NCI-H146 treated with DMSO at 0.1 percent for 48 hours (cell line): ENCODE measurements at regions not wholly inside any gene's neighbourhood (a gene's known extent, or its start where the extent isn't known, plus 50 kb on each side); places are given as distances from the start of the nearest gene placed in this dataset.

Source experiments
- DNase-seq: peaks from one replicate; lab custom pipeline; 2025; ENCODE audit not compliant: unreplicated experiment; lab: John Stamatoyannopoulos, UW

- peak; percentile 17 for DNase-seq
Measured at GRCh38 chr13:99911965-99912566, 59.5 kb downstream of the ZIC5 start.

GRCh38 chr13:99911069-99911964 is 60.2 kb downstream of the ZIC5 start:
- DNase-seq = no peak

- DNase-seq = peak; percentile 60
Measured at GRCh38 chr13:99909836-99910619, 61.5 kb downstream of the ZIC5 start.

GRCh38 chr13:99909097-99909835 is 62.3 kb downstream of the ZIC5 start:
- no peak for DNase-seq

DNA sequence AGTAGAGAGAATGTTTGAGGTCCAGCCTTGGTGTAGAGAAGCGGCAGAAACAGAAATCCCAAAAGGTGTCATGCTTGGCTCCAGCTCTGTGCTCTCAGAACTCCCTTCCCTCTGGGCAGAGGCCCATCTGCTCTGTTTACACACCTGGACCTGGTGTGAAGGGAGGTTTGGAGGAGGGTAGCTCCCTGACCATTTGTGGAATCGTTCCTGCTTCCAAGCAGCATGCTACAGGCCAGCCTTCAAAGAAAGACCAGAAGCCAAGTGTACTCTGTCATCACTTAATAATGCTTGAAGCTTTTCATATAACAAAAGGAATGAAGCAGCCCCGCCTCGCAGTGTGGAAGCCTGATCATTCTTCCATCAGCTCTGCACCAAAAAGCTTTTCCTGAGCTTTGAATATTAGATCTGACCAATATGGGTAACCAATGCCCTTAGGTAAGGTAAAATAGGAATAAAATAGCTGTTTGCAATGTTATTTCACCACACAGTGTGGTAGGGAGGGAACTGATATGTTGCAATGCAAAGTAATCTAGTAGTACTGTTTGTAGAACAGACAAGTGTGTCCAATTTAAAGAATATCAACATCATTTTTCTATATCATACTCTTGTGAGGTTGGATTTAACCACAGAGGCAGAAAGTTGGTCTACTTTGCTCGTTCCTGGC is 63.3 kb downstream of the ZIC5 start:
- DNase-seq = peak; percentile 97

GRCh38 chr13:99907627-99908026 is 63.9 kb downstream of the ZIC5 start:
- no peak for DNase-seq

DNA sequence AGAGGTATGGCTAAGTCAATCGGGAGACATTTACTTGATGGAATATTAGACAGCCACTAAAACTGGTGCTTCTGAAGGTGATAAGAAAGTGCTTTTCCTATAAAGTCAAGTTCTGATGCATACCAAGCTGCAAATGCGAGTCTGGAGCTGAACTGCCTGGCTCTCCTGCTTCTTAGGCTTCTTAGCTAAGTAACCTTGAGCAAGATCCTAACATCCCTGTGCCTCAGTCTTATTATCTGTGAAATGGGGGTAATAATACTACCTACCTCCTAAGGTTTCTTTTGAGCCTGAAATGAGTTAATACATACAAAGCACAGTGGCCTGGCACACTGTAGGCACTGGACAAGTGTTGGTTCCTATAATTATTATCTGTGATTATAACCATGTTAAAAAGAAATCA is 64.5 kb downstream of the ZIC5 start:
- DNase-seq = no peak

GRCh38 chr13:99905814-99906213 is 65.8 kb downstream of the ZIC5 start:
- no peak for DNase-seq

DNA sequence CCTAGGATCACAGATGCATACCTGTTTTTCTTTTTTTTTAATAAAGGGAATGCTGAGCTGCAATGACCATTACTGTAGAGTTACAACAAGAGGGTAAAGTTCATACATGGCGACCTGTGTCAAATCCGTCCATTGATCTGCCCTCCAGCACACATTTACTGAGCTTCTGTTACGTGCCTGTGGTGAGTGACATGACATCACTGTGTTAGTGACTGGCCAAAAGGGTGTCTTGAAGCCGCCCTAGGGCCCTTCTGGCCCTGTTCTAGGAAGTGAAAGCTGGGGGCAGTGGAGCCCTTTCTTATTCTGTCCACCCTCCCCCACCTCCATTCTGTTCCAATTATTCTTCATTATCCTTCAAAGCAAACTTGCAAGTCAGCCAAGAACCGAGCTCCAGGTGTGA is 66.3 kb downstream of the ZIC5 start:
- no peak for DNase-seq

DNA sequence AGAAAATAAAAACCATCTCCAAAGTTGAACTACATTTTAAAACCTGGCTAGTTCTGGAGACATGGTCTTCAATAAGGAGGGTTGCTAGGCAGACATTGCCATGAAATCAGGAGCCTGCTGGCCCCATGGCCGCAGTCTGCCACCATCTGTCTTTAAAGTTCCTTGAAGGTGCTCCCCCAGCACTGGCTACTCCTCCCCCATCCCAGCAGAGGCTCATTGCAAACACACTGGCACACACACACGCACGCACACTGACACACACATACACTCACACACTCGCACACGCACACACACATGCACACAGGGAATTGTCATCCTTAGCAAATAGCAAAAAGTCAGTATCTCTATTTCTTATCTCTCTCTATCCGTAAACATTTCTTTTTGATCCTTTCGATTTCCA is 68.4 kb downstream of the ZIC5 start:
- DNase-seq = no peak

GRCh38 chr13:99902657-99903056 is 68.9 kb downstream of the ZIC5 start:
- no peak for DNase-seq

DNA sequence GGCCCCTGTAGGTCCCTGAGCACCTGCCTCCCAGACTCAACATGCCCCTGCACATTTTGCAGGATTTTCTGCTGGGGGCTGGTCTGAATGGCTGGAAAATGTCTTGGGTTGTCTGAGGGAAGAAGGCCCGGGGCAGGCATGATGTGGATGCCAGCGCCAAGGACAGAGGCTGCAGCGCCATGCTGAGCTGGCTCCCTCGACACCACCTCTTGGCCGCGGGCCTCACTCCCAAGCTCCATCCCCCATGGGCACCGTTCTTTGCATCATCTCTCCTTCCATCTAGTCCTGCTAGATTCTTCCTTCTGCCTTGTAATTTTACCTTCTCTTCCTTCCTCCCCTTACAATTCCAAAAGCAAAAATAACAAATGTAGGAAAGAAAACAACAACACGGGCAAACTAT is 70.6 kb downstream of the ZIC5 start:
- no peak for DNase-seq

GRCh38 chr13:99898421-99898820 is 73.1 kb downstream of the ZIC5 start:
- DNase-seq = no peak

DNA sequence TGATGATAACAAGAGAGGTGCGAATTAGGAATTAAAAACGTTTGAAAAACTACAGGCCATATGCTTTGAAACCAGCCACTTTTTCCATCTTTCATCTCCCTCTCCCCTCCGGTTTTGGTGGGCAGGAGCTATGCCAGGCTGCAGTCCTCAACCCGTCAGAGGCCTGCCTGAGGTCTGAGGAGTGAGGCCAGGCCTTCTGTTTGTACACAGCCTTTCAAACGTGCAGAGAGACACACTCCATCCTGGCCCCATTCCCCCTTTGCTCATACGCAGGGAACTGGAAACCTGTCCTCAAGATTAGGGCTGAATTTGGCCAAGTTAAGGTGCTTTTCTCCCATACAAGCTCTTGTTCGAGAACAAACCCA is 74.5 kb downstream of the ZIC5 start:
- no peak for DNase-seq

DNA sequence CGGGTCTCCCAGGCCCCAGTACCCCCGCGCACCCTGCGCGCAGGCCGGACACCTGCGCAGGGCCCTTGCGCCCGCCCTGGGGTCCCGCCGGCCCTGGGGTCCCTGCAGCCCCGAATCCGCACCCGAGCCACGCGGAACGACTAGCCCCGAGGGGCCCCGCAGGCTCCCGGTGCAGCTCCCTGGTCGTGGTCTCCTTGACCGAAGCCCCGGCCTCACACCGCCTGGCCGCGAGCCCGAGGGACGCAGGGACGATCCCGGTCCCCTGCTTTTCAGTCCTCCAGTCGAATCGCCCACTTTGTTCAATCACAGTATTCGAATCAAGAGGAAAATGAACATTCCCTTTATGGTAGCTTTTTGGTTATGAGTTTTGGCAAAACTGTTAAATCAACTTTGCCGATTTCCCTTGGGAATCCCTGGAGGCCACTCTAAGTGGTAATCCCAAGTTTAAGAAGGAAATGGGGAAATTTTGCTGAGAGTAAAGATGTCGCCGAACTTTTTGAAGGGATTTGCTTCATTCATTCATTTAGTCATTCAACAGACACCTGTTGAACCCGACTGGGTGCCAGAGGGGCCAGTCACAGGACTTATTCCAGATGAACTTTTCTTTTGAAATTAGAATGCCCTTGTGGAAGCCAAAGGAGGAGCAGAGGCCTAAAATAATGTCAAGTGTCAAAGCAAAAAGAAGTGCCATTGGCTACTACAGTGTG is 75.0 kb downstream of the ZIC5 start:
- DNase-seq = no peak

GRCh38 chr13:99895444-99896368 is 75.9 kb downstream of the ZIC5 start:
- DNase-seq = no peak

GRCh38 chr13:99894840-99895443 is 76.6 kb downstream of the ZIC5 start:
- no peak for DNase-seq

GRCh38 chr13:99894105-99894839 is 77.3 kb downstream of the ZIC5 start:
- no peak for DNase-seq
